Tongue (tissue), 1 donor: ENCODE measurements at regions not wholly inside any gene's neighbourhood (a gene's known extent, or its start where the extent isn't known, plus 50 kb on each side); places are given as distances from the start of the nearest gene placed in this dataset.

Experiments used
- DNase-seq: peaks from one replicate; pipeline ENCODE4 v3.0.0-alpha.2; 2015

GRCh38 chr1:195820925-195821324, 787.3 kb downstream of the KCNT2 start:
- no peak for DNase-seq

- no peak for DNase-seq
These were observed 802.2 kb downstream of the KCNT2 start for GRCh38 chr1:195806060-195806459.

- no peak for DNase-seq
These were observed 803.7 kb downstream of the KCNT2 start for GRCh38 chr1:195804547-195804946.

- no peak for DNase-seq
These were observed 809.2 kb downstream of the KCNT2 start for GRCh38 chr1:195799016-195799415.

GRCh38 chr1:195794225-195794624, 814.0 kb downstream of the KCNT2 start:
- DNase-seq = no peak

GRCh38 chr1:195791796-195792195, 816.4 kb downstream of the KCNT2 start:
- no peak for DNase-seq

GRCh38 chr1:195790514-195791168, 817.6 kb downstream of the KCNT2 start:
- no peak for DNase-seq

- peak; percentile 86 for DNase-seq
These were observed 818.9 kb downstream of the KCNT2 start for GRCh38 chr1:195789321-195789720.

- no peak for DNase-seq
These were observed 819.5 kb downstream of the KCNT2 start for GRCh38 chr1:195788721-195789120.

- no peak for DNase-seq
These were observed 822.4 kb downstream of the KCNT2 start for GRCh38 chr1:195785830-195786229.

- no peak for DNase-seq
These were observed 834.3 kb downstream of the KCNT2 start for GRCh38 chr1:195773931-195774330.

- no peak for DNase-seq
These were observed 838.8 kb downstream of the KCNT2 start for GRCh38 chr1:195769461-195769860.

GRCh38 chr1:195768936-195769335, 839.3 kb downstream of the KCNT2 start:
- no peak for DNase-seq

- no peak for DNase-seq
These were observed 839.9 kb downstream of the KCNT2 start for GRCh38 chr1:195768377-195768776.

- DNase-seq = no peak
These were observed 841.5 kb downstream of the KCNT2 start for GRCh38 chr1:195766709-195767108.

- no peak for DNase-seq
These were observed 843.1 kb downstream of the KCNT2 start for GRCh38 chr1:195765099-195765498.

GRCh38 chr1:195763907-195764374, 844.3 kb downstream of the KCNT2 start:
- DNase-seq = no peak

- no peak for DNase-seq
These were observed 844.9 kb downstream of the KCNT2 start for GRCh38 chr1:195763146-195763906.

GRCh38 chr1:195761104-195761503, 847.1 kb downstream of the KCNT2 start:
- DNase-seq = no peak

GRCh38 chr1:195756109-195756508, 852.1 kb downstream of the KCNT2 start:
- DNase-seq = no peak

- no peak for DNase-seq
These were observed 853.4 kb downstream of the KCNT2 start for GRCh38 chr1:195754874-195755273.

GRCh38 chr1:195754303-195754702, 853.9 kb downstream of the KCNT2 start:
- DNase-seq = no peak

- DNase-seq = no peak
These were observed 859.3 kb downstream of the KCNT2 start for GRCh38 chr1:195748969-195749368.
